ENCODE measurements at regions not wholly inside any gene's neighbourhood (a gene's known extent, or its start where the extent isn't known, plus 50 kb on each side); places are given as distances from the start of the nearest gene placed in this dataset.
"Not testable (repeated sequence)": the region's sequence is repeated elsewhere in the genome, so short reads cannot be mapped to it uniquely, and the experiment has no call there.

GRCh38 chr1:14421295-14421976 is 177.0 kb upstream of the KAZN start:
- no peak for DNase-seq

GRCh38 chr1:14421977-14422609 is 176.4 kb upstream of the KAZN start:
- no peak for DNase-seq

- no peak for DNase-seq
Measured at GRCh38 chr1:14424325-14425002, 174.0 kb upstream of the KAZN start.

GRCh38 chr1:14426854-14427253 is 171.6 kb upstream of the KAZN start:
- DNase-seq: no peak

- no peak for DNase-seq
Measured at GRCh38 chr1:14429577-14429976, 168.9 kb upstream of the KAZN start.

- DNase-seq: not testable (repeated sequence)
Measured at GRCh38 chr1:14432728-14433127, 165.8 kb upstream of the KAZN start.

- no peak for DNase-seq
Measured at GRCh38 chr1:14435368-14436023, 163.0 kb upstream of the KAZN start.

GRCh38 chr1:14437417-14437918 is 161.0 kb upstream of the KAZN start:
- no peak for DNase-seq

- no peak for DNase-seq
Measured at GRCh38 chr1:14438127-14438769, 160.2 kb upstream of the KAZN start.

- no peak for DNase-seq
Measured at GRCh38 chr1:14439015-14439414, 159.5 kb upstream of the KAZN start.

- no peak for DNase-seq
Measured at GRCh38 chr1:14440166-14440565, 158.3 kb upstream of the KAZN start.

GRCh38 chr1:14440731-14441130 is 157.8 kb upstream of the KAZN start:
- DNase-seq: no peak

GRCh38 chr1:14441302-14441741 is 157.2 kb upstream of the KAZN start:
- no peak for DNase-seq

- DNase-seq: no peak
Measured at GRCh38 chr1:14442669-14443068, 155.8 kb upstream of the KAZN start.

GRCh38 chr1:14443164-14443787 is 155.2 kb upstream of the KAZN start:
- no peak for DNase-seq

- DNase-seq: no peak
Measured at GRCh38 chr1:14451217-14451616, 147.3 kb upstream of the KAZN start.

- no peak for DNase-seq
Measured at GRCh38 chr1:14452551-14452950, 145.9 kb upstream of the KAZN start.

- DNase-seq: no peak
Measured at GRCh38 chr1:14460173-14460572, 138.3 kb upstream of the KAZN start.

- DNase-seq: no peak
Measured at GRCh38 chr1:14462851-14463250, 135.6 kb upstream of the KAZN start.

GRCh38 chr1:14466006-14466405 is 132.5 kb upstream of the KAZN start:
- DNase-seq: no peak

GRCh38 chr1:14467112-14467511 is 131.4 kb upstream of the KAZN start:
- DNase-seq: no peak

- no peak for DNase-seq
Measured at GRCh38 chr1:14468751-14469150, 129.7 kb upstream of the KAZN start.
